ENCODE measurements at regions not wholly inside any gene's neighbourhood (a gene's known extent, or its start where the extent isn't known, plus 50 kb on each side); places are given as distances from the start of the nearest gene placed in this dataset.

DNA sequence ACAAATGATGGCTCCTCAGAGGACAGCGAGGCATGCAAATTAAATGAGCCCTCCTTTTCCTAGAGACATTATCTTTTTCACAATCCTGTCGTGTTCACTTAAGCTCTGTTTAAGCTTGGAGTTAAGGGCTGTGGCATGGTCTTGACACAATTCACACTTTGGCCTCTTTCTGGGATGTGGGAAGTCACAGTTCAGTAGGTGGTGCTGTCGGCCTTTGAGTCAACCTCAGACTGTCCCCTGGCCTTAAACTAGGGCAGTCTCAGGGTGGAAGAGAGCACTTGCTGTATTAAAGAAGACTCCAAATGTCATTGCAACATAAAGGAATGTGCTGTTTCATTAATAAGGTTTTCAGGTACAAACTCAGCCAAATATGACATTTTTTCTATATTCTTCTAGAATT is 351.0 kb downstream of the MCTP2 start:
- no peak for TF ChIP-seq EZH2 (IDR thresholded peaks at IDR 0.05; ENCODE audit: borderline replicate concordance, low read depth, low read length, severe bottlenecking)
- peak; percentile 67 for TF ChIP-seq CTCF (IDR thresholded peaks at IDR 0.05; ENCODE audit: borderline replicate concordance, extremely low read depth, low read length, poor library complexity, severe bottlenecking)

GRCh38 chr15:94584833-94585244 is 353.5 kb downstream of the MCTP2 start:
- Histone ChIP-seq H3K27ac (ENCODE audit: low read length) (no peak overlapping the region), H3K36me3 (ENCODE audit: insufficient read depth, low read length) (no peaks in the 10 kb centered on the region), H3K79me2 (ENCODE audit: insufficient read depth, low read length) (no peaks in the 10 kb centered on the region), H3K4me3 (ENCODE audit: low read depth in 1 of 2, low read length in 2 of 2) (no peak overlapping the region), H3K4me2 (ENCODE audit: insufficient read depth, low read length) (peak overlapping the region; percentile 25; the same call in 1 of the 2 replicates), H3K9ac (ENCODE audit: low read depth, low read length) (no peak overlapping the region), H3K4me1 (ENCODE audit: insufficient read depth, low read length) (peaks cover 13% of the 10 kb centered on the region), H4K20me1 (ENCODE audit: insufficient read depth, low read length) (peaks cover 40% of the 10 kb centered on the region), H3K27me3 (ENCODE audit: insufficient read depth, low read length, poor library complexity) (peaks cover 86% of the 10 kb centered on the region), H2AFZ (ENCODE audit: low read depth, low read length) (no peak overlapping the region), H3K9me3 (ENCODE audit: insufficient read depth, low read length, severe bottlenecking) (no peaks in the 10 kb centered on the region)
- DNase-seq: peak; percentile 83
- peak; percentile 99 for ATAC-seq (ENCODE audit: insufficient read depth, low read depth)
- no peak for TF ChIP-seq EZH2 (IDR thresholded peaks at IDR 0.05; ENCODE audit: borderline replicate concordance, low read depth, low read length, severe bottlenecking)
- no peak for TF ChIP-seq CTCF (IDR thresholded peaks at IDR 0.05; ENCODE audit: borderline replicate concordance, extremely low read depth, low read length, poor library complexity, severe bottlenecking)

More for the DNA sequence above, 351.0 kb downstream of the MCTP2 start:
- Histone ChIP-seq H3K27me3 (ENCODE audit: insufficient read depth, low read length, poor library complexity) (peaks cover 85% of the 10 kb centered on the region), H3K27ac (ENCODE audit: low read length) (no peak overlapping the region), H3K36me3 (ENCODE audit: insufficient read depth, low read length) (no peaks in the 10 kb centered on the region), H3K9ac (ENCODE audit: low read depth, low read length) (no peak overlapping the region), H4K20me1 (ENCODE audit: insufficient read depth, low read length) (peaks cover 47% of the 10 kb centered on the region), H3K4me3 (ENCODE audit: low read depth in 1 of 2, low read length in 2 of 2) (no peak overlapping the region), H3K4me1 (ENCODE audit: insufficient read depth, low read length) (peaks cover 13% of the 10 kb centered on the region), H3K4me2 (ENCODE audit: insufficient read depth, low read length) (no peak overlapping the region), H3K79me2 (ENCODE audit: insufficient read depth, low read length) (no peaks in the 10 kb centered on the region), H3K9me3 (ENCODE audit: insufficient read depth, low read length, severe bottlenecking) (no peaks in the 10 kb centered on the region), H2AFZ (ENCODE audit: low read depth, low read length) (no peak overlapping the region)
- DNase-seq (peak; percentile 30), ATAC-seq (ENCODE audit: insufficient read depth, low read depth) (peak; percentile 30; the same call in 1 of the 3 replicates)

DNA sequence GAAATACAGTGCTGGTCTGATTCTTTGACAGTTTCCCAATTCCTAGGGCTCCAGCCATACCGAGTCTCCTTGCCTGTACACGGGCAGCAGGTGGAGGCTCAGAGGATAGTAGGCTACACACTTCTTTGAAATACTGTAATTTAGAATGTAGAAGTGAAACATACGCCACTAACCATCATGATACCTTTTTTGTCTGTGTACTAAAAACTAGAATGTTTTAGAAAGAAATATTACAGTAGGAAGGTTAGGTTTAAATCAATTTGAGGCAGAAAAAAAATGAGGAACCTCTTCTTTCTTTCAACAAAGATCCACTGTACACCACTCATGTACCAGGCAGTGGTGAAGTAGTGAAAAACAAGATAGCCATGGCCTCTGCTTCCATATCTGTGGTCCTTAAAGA is 354.7 kb downstream of the MCTP2 start:
- Histone ChIP-seq H3K4me1 (ENCODE audit: insufficient read depth, low read length) (peaks cover 13% of the 10 kb centered on the region), H3K36me3 (ENCODE audit: insufficient read depth, low read length) (no peaks in the 10 kb centered on the region), H3K27ac (ENCODE audit: low read length) (no peak overlapping the region), H3K9ac (ENCODE audit: low read depth, low read length) (no peak overlapping the region), H2AFZ (ENCODE audit: low read depth, low read length) (no peak overlapping the region), H3K4me3 (ENCODE audit: low read depth in 1 of 2, low read length in 2 of 2) (no peak overlapping the region), H3K79me2 (ENCODE audit: insufficient read depth, low read length) (no peaks in the 10 kb centered on the region), H3K9me3 (ENCODE audit: insufficient read depth, low read length, severe bottlenecking) (no peaks in the 10 kb centered on the region), H3K27me3 (ENCODE audit: insufficient read depth, low read length, poor library complexity) (peaks cover 86% of the 10 kb centered on the region), H4K20me1 (ENCODE audit: insufficient read depth, low read length) (peaks cover 46% of the 10 kb centered on the region), H3K4me2 (ENCODE audit: insufficient read depth, low read length) (no peak overlapping the region)
- TF ChIP-seq CTCF (IDR thresholded peaks at IDR 0.05; ENCODE audit: borderline replicate concordance, extremely low read depth, low read length, poor library complexity, severe bottlenecking) (no peak), EZH2 (IDR thresholded peaks at IDR 0.05; ENCODE audit: borderline replicate concordance, low read depth, low read length, severe bottlenecking) (no peak)
- DNase-seq (no peak), ATAC-seq (ENCODE audit: insufficient read depth, low read depth) (no peak)

- peaks cover 84% of the 10 kb centered on the region for H3K27me3 ChIP-seq (ENCODE audit: insufficient read depth, low read length, poor library complexity)
- H3K79me2 ChIP-seq (ENCODE audit: insufficient read depth, low read length): no peaks in the 10 kb centered on the region
- DNase-seq: no peak
- no peak overlapping the region for H2AFZ ChIP-seq (ENCODE audit: low read depth, low read length)
- no peaks in the 10 kb centered on the region for H3K9me3 ChIP-seq (ENCODE audit: insufficient read depth, low read length, severe bottlenecking)
- no peak overlapping the region for H3K9ac ChIP-seq (ENCODE audit: low read depth, low read length)
- no peak for ATAC-seq (ENCODE audit: insufficient read depth, low read depth)
- H3K4me1 ChIP-seq (ENCODE audit: insufficient read depth, low read length): peaks cover 13% of the 10 kb centered on the region
- H3K36me3 ChIP-seq (ENCODE audit: insufficient read depth, low read length): no peaks in the 10 kb centered on the region
- no peak overlapping the region for H3K4me2 ChIP-seq (ENCODE audit: insufficient read depth, low read length)
- H3K4me3 ChIP-seq (ENCODE audit: low read depth in 1 of 2, low read length in 2 of 2): no peak overlapping the region
- no peak for TF ChIP-seq CTCF (IDR thresholded peaks at IDR 0.05; ENCODE audit: borderline replicate concordance, extremely low read depth, low read length, poor library complexity, severe bottlenecking)
- no peak for TF ChIP-seq EZH2 (IDR thresholded peaks at IDR 0.05; ENCODE audit: borderline replicate concordance, low read depth, low read length, severe bottlenecking)
- H4K20me1 ChIP-seq (ENCODE audit: insufficient read depth, low read length): peaks cover 39% of the 10 kb centered on the region
- no peak overlapping the region for H3K27ac ChIP-seq (ENCODE audit: low read length)
Observed at GRCh38 chr15:94587113-94587512, 355.8 kb downstream of the MCTP2 start.
